IMR-90 (cell line): ENCODE measurements at regions not wholly inside any gene's neighbourhood (a gene's known extent, or its start where the extent isn't known, plus 50 kb on each side); places are given as distances from the start of the nearest gene placed in this dataset.

Experiments
- BHLHE40 ChIP-seq: fragments of 150-350 bp; IDR thresholded peaks from 2 replicates; pipeline ENCODE4 v1.6.1; 2016; ENCODE audit warnings: mild to moderate bottlenecking, low read depth, low read length
- CHD1 ChIP-seq: IDR thresholded peaks from 2 replicates; pipeline ENCODE4 v1.6.1; 2012; ENCODE audit warnings: low read depth, low read length, improper control_type of control experiment
- MAFK ChIP-seq: IDR thresholded peaks from 2 replicates; pipeline ENCODE4 v1.6.1; 2012; ENCODE audit warnings: low read depth, low read length, improper control_type of control experiment
- MAZ ChIP-seq: IDR thresholded peaks from 2 replicates; pipeline ENCODE4 v1.6.1; 2012; ENCODE audit warnings: low read depth, mild to moderate bottlenecking, low read length, improper control_type of control experiment, moderate library complexity, borderline replicate concordance
- MXI1 ChIP-seq: IDR thresholded peaks from 2 replicates; pipeline ENCODE4 v1.6.1; 2012; ENCODE audit warnings: low read depth, mild to moderate bottlenecking, low read length, moderate library complexity, borderline replicate concordance
- NFE2L2 ChIP-seq: fragments of 150-350 bp; IDR thresholded peaks from 2 replicates; pipeline ENCODE4 v1.6.1; 2016; ENCODE audit warnings: low read depth, mild to moderate bottlenecking, low read length
- POLR2A ChIP-seq: IDR thresholded peaks from 2 replicates; pipeline ENCODE4 v1.6.1; 2012; ENCODE audit warnings: mild to moderate bottlenecking, low read depth, low read length
- RAD21 ChIP-seq: IDR thresholded peaks from 2 replicates; pipeline ENCODE4 v1.6.1; 2012; ENCODE audit warnings: low read length, improper control_type of control experiment
- RCOR1 ChIP-seq: IDR thresholded peaks from 2 replicates; pipeline ENCODE4 v1.6.1; 2012; ENCODE audit warnings: mild to moderate bottlenecking, low read length, improper control_type of control experiment; ENCODE audit not compliant: insufficient replicate concordance
- SMC3 ChIP-seq: fragments of 150-350 bp; IDR thresholded peaks from 2 replicates; pipeline ENCODE4 v1.6.1; 2016; ENCODE audit warnings: low read depth, mild to moderate bottlenecking, antibody characterized with exemption, low read length, moderate library complexity
- TF ChIP-seq, protein P1 (sequence below): conservative IDR thresholded peaks from 2 replicates; pipeline ENCODE4 v1.5.1; 2012; ENCODE audit warnings: mild to moderate bottlenecking, low read depth, low read length, improper control_type of control experiment
- TF ChIP-seq, protein P2 (sequence below): fragments of 150-350 bp; IDR thresholded peaks from 2 replicates; pipeline ENCODE4 v1.6.1; 2016; ENCODE audit warnings: low read depth, mild to moderate bottlenecking, low read length, moderate library complexity, borderline replicate concordance

DNA sequence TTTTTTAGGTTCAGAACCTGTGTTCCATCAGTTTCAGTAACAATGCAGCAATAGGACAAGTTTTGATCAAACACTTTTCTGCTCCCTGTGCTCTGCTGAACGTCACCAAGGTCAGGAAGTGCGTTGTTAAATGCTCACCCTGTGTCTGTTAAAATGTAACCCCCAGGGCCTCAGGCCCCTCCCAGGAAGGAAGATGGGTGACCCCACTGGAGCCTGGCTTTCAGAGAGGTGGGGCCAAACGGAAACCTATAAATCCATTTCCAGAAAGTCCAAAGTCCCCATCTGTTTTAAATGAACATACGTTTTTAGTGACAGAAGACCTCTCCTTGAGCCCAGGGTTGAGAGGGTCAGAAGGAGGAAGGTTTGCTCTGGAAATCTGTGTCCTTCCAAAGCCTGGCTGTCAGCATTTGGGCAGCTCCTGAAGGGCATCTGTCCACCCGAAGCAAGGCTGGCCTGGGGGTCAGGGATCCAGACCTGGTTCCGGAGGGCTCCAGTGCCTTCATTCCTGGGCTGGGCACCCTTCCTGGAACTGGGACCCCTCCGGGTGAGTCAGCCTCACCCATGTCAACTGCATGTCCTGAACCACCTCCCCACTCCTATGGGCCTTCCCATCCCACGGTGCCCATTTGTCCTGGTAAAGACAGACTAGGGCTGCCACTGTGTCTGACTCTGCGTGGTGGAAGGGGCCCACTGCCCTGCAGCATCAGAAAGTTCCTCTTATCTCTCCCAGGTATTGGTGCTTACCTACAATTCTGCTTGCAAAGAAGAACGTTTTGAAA is 117.4 kb upstream of the COPS8 start:
- TF ChIP-seq POLR2A (no peak), CHD1 (no peak), SMC3 (no peak), NFE2L2 (no peak), BHLHE40 (no peak), MAFK (no peak), RCOR1 (no peak), RAD21 (no peak), MXI1 (no peak), MAZ (no peak)
- TF ChIP-seq, protein P1, sequence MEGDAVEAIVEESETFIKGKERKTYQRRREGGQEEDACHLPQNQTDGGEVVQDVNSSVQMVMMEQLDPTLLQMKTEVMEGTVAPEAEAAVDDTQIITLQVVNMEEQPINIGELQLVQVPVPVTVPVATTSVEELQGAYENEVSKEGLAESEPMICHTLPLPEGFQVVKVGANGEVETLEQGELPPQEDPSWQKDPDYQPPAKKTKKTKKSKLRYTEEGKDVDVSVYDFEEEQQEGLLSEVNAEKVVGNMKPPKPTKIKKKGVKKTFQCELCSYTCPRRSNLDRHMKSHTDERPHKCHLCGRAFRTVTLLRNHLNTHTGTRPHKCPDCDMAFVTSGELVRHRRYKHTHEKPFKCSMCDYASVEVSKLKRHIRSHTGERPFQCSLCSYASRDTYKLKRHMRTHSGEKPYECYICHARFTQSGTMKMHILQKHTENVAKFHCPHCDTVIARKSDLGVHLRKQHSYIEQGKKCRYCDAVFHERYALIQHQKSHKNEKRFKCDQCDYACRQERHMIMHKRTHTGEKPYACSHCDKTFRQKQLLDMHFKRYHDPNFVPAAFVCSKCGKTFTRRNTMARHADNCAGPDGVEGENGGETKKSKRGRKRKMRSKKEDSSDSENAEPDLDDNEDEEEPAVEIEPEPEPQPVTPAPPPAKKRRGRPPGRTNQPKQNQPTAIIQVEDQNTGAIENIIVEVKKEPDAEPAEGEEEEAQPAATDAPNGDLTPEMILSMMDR: no peak
- TF ChIP-seq, protein P2, sequence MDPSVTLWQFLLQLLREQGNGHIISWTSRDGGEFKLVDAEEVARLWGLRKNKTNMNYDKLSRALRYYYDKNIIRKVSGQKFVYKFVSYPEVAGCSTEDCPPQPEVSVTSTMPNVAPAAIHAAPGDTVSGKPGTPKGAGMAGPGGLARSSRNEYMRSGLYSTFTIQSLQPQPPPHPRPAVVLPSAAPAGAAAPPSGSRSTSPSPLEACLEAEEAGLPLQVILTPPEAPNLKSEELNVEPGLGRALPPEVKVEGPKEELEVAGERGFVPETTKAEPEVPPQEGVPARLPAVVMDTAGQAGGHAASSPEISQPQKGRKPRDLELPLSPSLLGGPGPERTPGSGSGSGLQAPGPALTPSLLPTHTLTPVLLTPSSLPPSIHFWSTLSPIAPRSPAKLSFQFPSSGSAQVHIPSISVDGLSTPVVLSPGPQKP: no peak
